Keratinocyte (primary cell): ENCODE measurements at regions not wholly inside any gene's neighbourhood (a gene's known extent, or its start where the extent isn't known, plus 50 kb on each side); places are given as distances from the start of the nearest gene placed in this dataset.

Experiments
- DNase-seq: peaks from one replicate; pipeline ENCODE4 v3.0.0-alpha.2; 2011; ENCODE audit warnings: low read depth, missing footprints, low spot score
- FAIRE-seq: peaks from 2 replicates; lab custom pipeline; 2011; peaks lifted over from hg19 to GRCh38; lab: Jason Lieb, UNC
- H2AFZ ChIP-seq: 2 replicates; pipeline ENCODE4 v1.6.0; 2012; ENCODE audit warnings: low read length, control low read depth, inconsistent platforms; ENCODE audit not compliant: control insufficient read depth
- H3K27ac ChIP-seq: 2 replicates; pipeline ENCODE4 v1.5.1; 2011; ENCODE audit warnings: low read length; ENCODE audit not compliant: control insufficient read depth, insufficient read depth
- H3K27me3 ChIP-seq: 3 replicates; pipeline ENCODE4 v1.6.0; 2011; ENCODE audit warnings: low read length; ENCODE audit not compliant: control insufficient read depth, insufficient read depth; ENCODE audit errors: extremely low read depth
- H3K36me3 ChIP-seq, 2 experiments: 2 replicates in 1 of 2; 3 replicates in 1 of 2; pipeline ENCODE4 v1.5.1; 2011; ENCODE audit warnings: low read length in 2 of 2, mild to moderate bottlenecking in 1 of 2; ENCODE audit not compliant: control insufficient read depth in 2 of 2, insufficient read depth in 2 of 2; ENCODE audit errors: extremely low read depth in 1 of 2
- H3K4me1 ChIP-seq: 3 replicates; pipeline ENCODE4 v1.5.1; 2011; ENCODE audit warnings: low read length; ENCODE audit not compliant: control insufficient read depth, insufficient read depth; ENCODE audit errors: extremely low read depth
- H3K4me2 ChIP-seq: 3 replicates; pipeline ENCODE4 v1.6.0; 2011; ENCODE audit warnings: low read depth, low read length; ENCODE audit not compliant: control insufficient read depth, insufficient read depth; ENCODE audit errors: extremely low read depth
- H3K4me3 ChIP-seq, 3 experiments: fragments of 200-600 bp in 1 of 3; sonication (generic) in 1 of 3; 2 replicates in 2 of 3; 3 replicates in 1 of 3; pipeline ENCODE4 v1.5.1; 2011 to 2016; ENCODE audit warnings: low read length in 3 of 3, mild to moderate bottlenecking in 3 of 3, control low read depth in 2 of 3, inconsistent platforms in 1 of 3, low read depth in 1 of 3, mixed read lengths in 1 of 3, mixed run types in 1 of 3, moderate library complexity in 1 of 3; ENCODE audit not compliant: control insufficient read depth in 2 of 3, insufficient read depth in 2 of 3; ENCODE audit errors: extremely low read depth in 1 of 3
- H3K79me2 ChIP-seq: 2 replicates; pipeline ENCODE4 v1.6.0; 2012; ENCODE audit warnings: low read length; ENCODE audit not compliant: control insufficient read depth, insufficient read depth
- H3K9ac ChIP-seq: 3 replicates; pipeline ENCODE4 v1.6.0; 2011; ENCODE audit warnings: low read length; ENCODE audit not compliant: control insufficient read depth, insufficient read depth; ENCODE audit errors: extremely low read depth
- H3K9me1 ChIP-seq: 3 replicates; pipeline ENCODE4 v1.6.0; 2011; ENCODE audit warnings: low read length; ENCODE audit not compliant: control insufficient read depth, insufficient read depth; ENCODE audit errors: extremely low read depth
- H3K9me3 ChIP-seq: 2 replicates; pipeline ENCODE4 v1.5.1; 2012; ENCODE audit warnings: low read depth, low read length; ENCODE audit not compliant: control insufficient read depth
- H4K20me1 ChIP-seq: 3 replicates; pipeline ENCODE4 v1.6.0; 2011; ENCODE audit warnings: low read length; ENCODE audit not compliant: control insufficient read depth, insufficient read depth; ENCODE audit errors: extremely low read depth
- EZH2 ChIP-seq: IDR thresholded peaks from one replicate; pipeline ENCODE4 v1.6.1; 2012; ENCODE audit warnings: inconsistent platforms, mild to moderate bottlenecking, low read length, moderate library complexity
- dilution Hi-C: fragments of 300-500 bp; cut with MboI; formaldehyde crosslinking; loops from one replicate; pipeline ENCODE4 v1.7.0; 2020; ENCODE audit warnings: low sequenced_read_pairs; ENCODE audit not compliant: extremely low pct_ligation_motif_present
- TF ChIP-seq, protein P1 (sequence below), 3 experiments: IDR thresholded peaks in 1 of 3; conservative IDR thresholded peaks in 1 of 3; optimal IDR thresholded peaks in 1 of 3; 2 replicates in 2 of 3; 3 replicates in 1 of 3; pipeline versions ENCODE3 to v1.5.1; 2011; ENCODE audit warnings: low read length in 3 of 3, mild to moderate bottlenecking in 3 of 3, moderate library complexity in 2 of 3, control low read depth in 1 of 3, inconsistent platforms in 1 of 3; ENCODE audit not compliant: insufficient read depth in 2 of 3; ENCODE audit errors: extremely low read depth in 1 of 3

DNA sequence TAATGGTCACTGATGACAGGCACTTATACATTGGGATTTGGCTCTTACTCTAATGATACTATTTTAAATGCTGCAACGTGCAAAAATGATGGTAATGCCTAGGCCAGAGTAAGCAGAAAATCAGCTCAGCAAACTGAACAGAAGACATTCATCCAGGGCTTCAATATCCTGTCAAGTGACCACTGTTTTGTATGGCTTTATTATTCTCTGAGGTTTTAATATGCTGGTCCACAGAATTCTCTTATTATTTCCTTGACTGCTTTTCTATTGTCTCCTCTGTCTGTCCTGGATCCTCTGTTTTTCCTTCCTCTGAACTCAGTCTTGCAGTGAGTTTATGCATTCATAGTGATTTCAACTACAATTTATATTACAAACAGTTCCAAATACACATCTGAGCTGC is 90.8 kb upstream of the PMFBP1 start:
- no peaks in the 10 kb centered on the region for H4K20me1 ChIP-seq

DNA sequence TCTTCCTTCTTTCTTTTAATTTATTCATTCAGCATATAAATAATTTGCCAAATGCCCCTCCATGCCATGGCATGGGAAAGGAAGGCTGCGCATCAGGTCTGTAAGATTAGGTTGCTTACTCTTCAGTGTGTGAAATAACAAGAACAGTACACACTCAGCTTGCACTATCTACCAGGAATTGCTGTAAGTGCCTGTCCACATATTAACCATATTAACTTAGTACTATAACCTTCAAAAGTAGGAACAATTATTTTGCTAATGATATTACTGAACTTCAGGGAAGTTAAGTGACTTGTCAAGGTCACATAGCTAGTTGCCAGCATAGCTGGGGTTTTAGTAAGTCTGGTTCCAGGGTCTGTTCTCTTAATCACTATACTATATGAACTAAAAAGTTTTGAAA is 89.2 kb upstream of the PMFBP1 start:
- TF ChIP-seq EZH2: no peak
- TF ChIP-seq, protein P1, sequence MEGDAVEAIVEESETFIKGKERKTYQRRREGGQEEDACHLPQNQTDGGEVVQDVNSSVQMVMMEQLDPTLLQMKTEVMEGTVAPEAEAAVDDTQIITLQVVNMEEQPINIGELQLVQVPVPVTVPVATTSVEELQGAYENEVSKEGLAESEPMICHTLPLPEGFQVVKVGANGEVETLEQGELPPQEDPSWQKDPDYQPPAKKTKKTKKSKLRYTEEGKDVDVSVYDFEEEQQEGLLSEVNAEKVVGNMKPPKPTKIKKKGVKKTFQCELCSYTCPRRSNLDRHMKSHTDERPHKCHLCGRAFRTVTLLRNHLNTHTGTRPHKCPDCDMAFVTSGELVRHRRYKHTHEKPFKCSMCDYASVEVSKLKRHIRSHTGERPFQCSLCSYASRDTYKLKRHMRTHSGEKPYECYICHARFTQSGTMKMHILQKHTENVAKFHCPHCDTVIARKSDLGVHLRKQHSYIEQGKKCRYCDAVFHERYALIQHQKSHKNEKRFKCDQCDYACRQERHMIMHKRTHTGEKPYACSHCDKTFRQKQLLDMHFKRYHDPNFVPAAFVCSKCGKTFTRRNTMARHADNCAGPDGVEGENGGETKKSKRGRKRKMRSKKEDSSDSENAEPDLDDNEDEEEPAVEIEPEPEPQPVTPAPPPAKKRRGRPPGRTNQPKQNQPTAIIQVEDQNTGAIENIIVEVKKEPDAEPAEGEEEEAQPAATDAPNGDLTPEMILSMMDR (optimal IDR thresholded peaks at IDR 0.05 in 1 of 3, IDR thresholded peaks at IDR 0.05 in 1 of 3, conservative IDR thresholded peaks at IDR 0.05 in 1 of 3; ENCODE audit: extremely low read depth in 1 of 3, insufficient read depth in 2 of 3, low read length in 3 of 3): no peak
- Histone ChIP-seq H3K4me3 (no peak overlapping the region), H3K4me1 (peaks cover 1% of the 10 kb centered on the region), H3K4me2 (no peak overlapping the region), H4K20me1 (no peaks in the 10 kb centered on the region), H3K36me3 (no peaks in the 10 kb centered on the region), H3K9ac (no peak overlapping the region), H3K9me1 (no peaks in the 10 kb centered on the region), H3K27me3 (no peaks in the 10 kb centered on the region), H2AFZ (no peak overlapping the region), H3K9me3 (no peaks in the 10 kb centered on the region), H3K27ac (no peak overlapping the region), H3K79me2 (no peaks in the 10 kb centered on the region)
- no peak for DNase-seq
- dilution Hi-C loops: no loop called here
- FAIRE-seq: no peak

More for the DNA sequence above, 90.8 kb upstream of the PMFBP1 start:
- Histone ChIP-seq H3K4me2 (no peak overlapping the region), H3K79me2 (no peaks in the 10 kb centered on the region), H3K4me3 (no peak overlapping the region), H3K9ac (no peak overlapping the region), H3K9me3 (no peaks in the 10 kb centered on the region), H3K27me3 (no peaks in the 10 kb centered on the region), H3K36me3 (no peaks in the 10 kb centered on the region), H3K27ac (no peak overlapping the region), H3K9me1 (no peaks in the 10 kb centered on the region), H3K4me1 (no peaks in the 10 kb centered on the region), H2AFZ (no peak overlapping the region)
- TF ChIP-seq EZH2: no peak
- TF ChIP-seq, protein P1 (optimal IDR thresholded peaks at IDR 0.05 in 1 of 3, IDR thresholded peaks at IDR 0.05 in 1 of 3, conservative IDR thresholded peaks at IDR 0.05 in 1 of 3; ENCODE audit: extremely low read depth in 1 of 3, insufficient read depth in 2 of 3, low read length in 3 of 3): no peak
- dilution Hi-C loops: no loop called here
- DNase-seq (no peak), FAIRE-seq (no peak)
